Mucosa of rectum (tissue), 2 donors: ENCODE measurements at regions not wholly inside any gene's neighbourhood (a gene's known extent, or its start where the extent isn't known, plus 50 kb on each side); places are given as distances from the start of the nearest gene placed in this dataset.

Experiments
- H3K27ac ChIP-seq, 2 donors: one replicate each; pipeline ENCODE4 v1.7.0; 2013; ENCODE audit warnings: inconsistent platforms in 2 of 2, low read depth in 2 of 2, low read length in 2 of 2
- H3K27me3 ChIP-seq, 2 donors: one replicate each; pipeline ENCODE4 v1.7.0; 2013; ENCODE audit warnings: low read length in 2 of 2; ENCODE audit not compliant: control insufficient read depth in 2 of 2, insufficient read depth in 2 of 2
- H3K36me3 ChIP-seq, 2 donors: one replicate each; pipeline ENCODE4 v1.7.0; 2013; ENCODE audit warnings: low read length in 2 of 2; ENCODE audit not compliant: control insufficient read depth in 2 of 2, insufficient read depth in 2 of 2
- H3K4me1 ChIP-seq, 2 donors: one replicate each; pipeline ENCODE4 v1.7.0; 2013; ENCODE audit warnings: low read length in 2 of 2, mild to moderate bottlenecking in 1 of 2; ENCODE audit not compliant: control insufficient read depth in 2 of 2, insufficient read depth in 2 of 2
- H3K4me3 ChIP-seq, 2 donors: one replicate each; pipeline ENCODE4 v1.7.0; 2013; ENCODE audit warnings: low read length in 2 of 2
- H3K9ac ChIP-seq, 2 donors: one replicate each; pipeline ENCODE4 v1.7.0; 2013; ENCODE audit warnings: low read length in 2 of 2, low read depth in 1 of 2, mild to moderate bottlenecking in 1 of 2
- H3K9me3 ChIP-seq, 2 donors: one replicate each; pipeline ENCODE4 v1.7.0; 2013; ENCODE audit warnings: low read length in 2 of 2; ENCODE audit not compliant: control insufficient read depth in 2 of 2
- donor health status: healthy.
- donor health status: Normal muscosa, but diverticular disease.

GRCh38 chr2:199216253-199216652, 241.5 kb downstream of the SATB2 start:
- Histone ChIP-seq H3K27me3 (no peaks in the 10 kb centered on the region), H3K9ac (no peak overlapping the region), H3K36me3 (no peaks in the 10 kb centered on the region), H3K4me3 (no peak overlapping the region), H3K9me3 (no peaks in the 10 kb centered on the region), H3K27ac (no peak overlapping the region), H3K4me1 (no peaks in the 10 kb centered on the region)

- H3K9ac ChIP-seq: no peak overlapping the region
- no peaks in the 10 kb centered on the region for H3K27me3 ChIP-seq
- H3K9me3 ChIP-seq: no peaks in the 10 kb centered on the region
- H3K4me3 ChIP-seq: no peak overlapping the region
- H3K27ac ChIP-seq: no peak overlapping the region
- no peaks in the 10 kb centered on the region for H3K36me3 ChIP-seq
- H3K4me1 ChIP-seq: no peaks in the 10 kb centered on the region
Measured at GRCh38 chr2:199207011-199207410, 250.7 kb downstream of the SATB2 start.

DNA sequence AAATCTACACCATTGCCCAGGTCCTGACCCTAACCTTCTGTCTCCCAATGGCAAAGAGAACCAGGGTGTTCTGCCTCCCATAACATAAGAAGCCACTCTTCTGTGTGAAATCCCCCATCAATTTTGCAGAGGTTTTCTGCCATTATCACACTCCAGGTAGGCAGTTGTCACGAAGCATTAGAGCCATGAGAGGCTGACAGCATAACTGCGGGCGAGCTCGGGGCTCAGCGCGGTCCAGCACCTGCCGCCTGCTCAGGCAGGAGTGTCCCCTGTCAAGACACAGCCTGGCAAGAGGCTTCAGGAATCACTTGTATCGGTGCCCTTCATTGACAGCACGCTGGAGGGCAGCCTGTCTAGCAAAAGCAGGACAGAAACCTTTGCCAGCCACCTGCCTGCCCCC, 251.2 kb downstream of the SATB2 start:
- Histone ChIP-seq H3K4me1 (no peaks in the 10 kb centered on the region), H3K27me3 (no peaks in the 10 kb centered on the region), H3K36me3 (no peaks in the 10 kb centered on the region), H3K27ac (no peak overlapping the region), H3K4me3 (no peak overlapping the region), H3K9me3 (no peaks in the 10 kb centered on the region), H3K9ac (no peak overlapping the region)

- Histone ChIP-seq H3K4me1 (no peaks in the 10 kb centered on the region), H3K27ac (no peak overlapping the region), H3K4me3 (no peak overlapping the region), H3K9ac (no peak overlapping the region), H3K27me3 (no peaks in the 10 kb centered on the region), H3K36me3 (no peaks in the 10 kb centered on the region), H3K9me3 (no peaks in the 10 kb centered on the region)
Measured at GRCh38 chr2:199202964-199203363, 254.8 kb downstream of the SATB2 start.

DNA sequence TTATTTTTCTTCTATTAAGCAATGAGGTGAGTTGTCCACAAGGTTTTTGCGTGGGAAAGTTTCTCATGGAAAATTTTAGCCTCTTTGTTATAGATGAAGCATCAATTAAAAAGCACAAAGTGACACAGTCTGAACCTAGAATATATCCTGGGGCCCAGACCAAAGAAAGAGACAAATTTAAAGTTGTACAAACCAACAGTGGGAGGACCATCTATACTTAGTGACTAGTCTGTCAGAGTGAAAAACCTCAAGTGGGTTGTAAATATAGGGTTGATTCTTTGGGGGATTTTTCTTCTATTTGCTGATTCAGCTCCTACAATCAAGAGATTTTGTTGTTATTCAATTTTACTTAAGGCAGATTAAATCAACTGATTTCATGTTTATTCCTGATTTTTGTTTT, 256.2 kb downstream of the SATB2 start:
- H3K9ac ChIP-seq: no peak overlapping the region
- no peaks in the 10 kb centered on the region for H3K9me3 ChIP-seq
- H3K36me3 ChIP-seq: no peaks in the 10 kb centered on the region
- no peaks in the 10 kb centered on the region for H3K4me1 ChIP-seq
- H3K27ac ChIP-seq: no peak overlapping the region
- no peaks in the 10 kb centered on the region for H3K27me3 ChIP-seq
- H3K4me3 ChIP-seq: no peak overlapping the region

DNA sequence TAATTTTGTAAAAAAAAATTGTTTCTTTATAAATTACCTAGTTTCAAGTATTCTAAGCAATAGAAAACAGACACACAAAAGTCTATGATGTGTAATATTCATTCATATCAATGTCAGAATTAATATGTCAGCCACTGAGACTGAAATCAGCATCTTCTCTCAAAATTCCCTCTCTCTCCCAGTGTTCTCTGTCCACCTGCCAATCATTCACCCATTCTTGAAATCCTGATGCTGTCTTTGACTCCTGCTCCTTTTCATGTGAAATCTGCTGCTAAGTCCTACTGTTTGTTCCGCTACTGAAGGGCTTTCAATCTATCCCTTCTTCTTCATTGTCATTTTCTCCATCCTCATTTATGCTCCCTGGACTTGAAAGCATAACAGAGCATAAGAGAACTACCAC, 257.9 kb downstream of the SATB2 start:
- Histone ChIP-seq H3K36me3 (no peaks in the 10 kb centered on the region), H3K9ac (no peak overlapping the region), H3K27me3 (no peaks in the 10 kb centered on the region), H3K27ac (no peak overlapping the region), H3K4me1 (no peaks in the 10 kb centered on the region), H3K9me3 (no peaks in the 10 kb centered on the region), H3K4me3 (no peak overlapping the region)

DNA sequence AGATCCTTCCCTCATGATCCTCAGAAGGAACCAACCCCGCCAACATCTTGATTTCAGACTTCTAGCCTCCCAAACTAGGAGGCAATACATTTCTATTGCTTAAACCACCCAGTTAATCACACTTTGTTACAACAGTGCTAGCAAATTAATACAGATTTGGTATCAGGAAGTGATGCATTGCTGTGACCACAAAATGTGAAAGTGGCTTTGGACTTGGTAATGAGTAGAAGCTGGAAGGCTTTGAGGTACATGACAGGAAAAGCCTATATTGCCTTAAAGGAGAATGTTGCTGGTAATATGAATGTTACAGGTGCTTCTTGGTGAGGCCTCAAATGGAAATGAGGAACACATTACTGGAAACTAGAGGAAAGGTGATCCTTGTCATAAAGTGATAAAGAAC, 260.3 kb downstream of the SATB2 start:
- Histone ChIP-seq H3K9ac (no peak overlapping the region), H3K27ac (no peak overlapping the region), H3K9me3 (no peaks in the 10 kb centered on the region), H3K27me3 (no peaks in the 10 kb centered on the region), H3K36me3 (no peaks in the 10 kb centered on the region), H3K4me3 (no peak overlapping the region), H3K4me1 (no peaks in the 10 kb centered on the region)

- no peaks in the 10 kb centered on the region for H3K36me3 ChIP-seq
- H3K4me3 ChIP-seq: no peak overlapping the region
- no peaks in the 10 kb centered on the region for H3K4me1 ChIP-seq
- no peak overlapping the region for H3K27ac ChIP-seq
- no peak overlapping the region for H3K9ac ChIP-seq
- H3K9me3 ChIP-seq: no peaks in the 10 kb centered on the region
- no peaks in the 10 kb centered on the region for H3K27me3 ChIP-seq
Measured at GRCh38 chr2:199196686-199197085, 261.1 kb downstream of the SATB2 start.

GRCh38 chr2:199195927-199196502, 261.7 kb downstream of the SATB2 start:
- no peak overlapping the region for H3K9ac ChIP-seq
- H3K9me3 ChIP-seq: no peaks in the 10 kb centered on the region
- H3K4me3 ChIP-seq: no peak overlapping the region
- H3K4me1 ChIP-seq: no peaks in the 10 kb centered on the region
- H3K27me3 ChIP-seq: no peaks in the 10 kb centered on the region
- no peak overlapping the region for H3K27ac ChIP-seq
- no peaks in the 10 kb centered on the region for H3K36me3 ChIP-seq

DNA sequence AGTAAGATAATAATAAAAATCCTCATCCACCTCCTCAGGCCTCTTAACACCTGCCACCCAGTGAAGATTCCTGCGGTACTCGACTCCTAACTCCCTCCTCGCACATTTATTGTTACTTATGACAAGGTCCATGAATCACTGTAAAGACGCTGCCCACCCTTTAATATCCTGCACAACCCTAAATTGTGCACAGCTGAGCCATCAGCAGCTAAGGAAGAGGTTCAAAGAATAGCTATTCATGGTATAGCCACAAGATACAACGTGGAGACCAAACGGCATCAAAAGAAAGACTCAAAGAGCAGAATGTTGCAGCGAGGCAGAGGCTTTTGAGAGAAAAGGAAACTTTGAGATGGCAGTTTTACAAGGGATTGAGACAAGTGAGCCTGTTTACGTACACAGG, 266.3 kb downstream of the SATB2 start:
- Histone ChIP-seq H3K4me3 (no peak overlapping the region), H3K4me1 (no peaks in the 10 kb centered on the region), H3K9me3 (no peaks in the 10 kb centered on the region), H3K36me3 (no peaks in the 10 kb centered on the region), H3K9ac (no peak overlapping the region), H3K27me3 (no peaks in the 10 kb centered on the region), H3K27ac (no peak overlapping the region)

GRCh38 chr2:199189229-199189628, 268.5 kb downstream of the SATB2 start:
- Histone ChIP-seq H3K4me1 (no peaks in the 10 kb centered on the region), H3K27ac (no peak overlapping the region), H3K36me3 (no peaks in the 10 kb centered on the region), H3K4me3 (no peak overlapping the region), H3K9me3 (no peaks in the 10 kb centered on the region), H3K9ac (no peak overlapping the region), H3K27me3 (no peaks in the 10 kb centered on the region)
